Astrocyte (in vitro differentiated cells and primary cell): ENCODE measurements at regions not wholly inside any gene's neighbourhood (a gene's known extent, or its start where the extent isn't known, plus 50 kb on each side); places are given as distances from the start of the nearest gene placed in this dataset.

ENCODE experiments used
- DNase-seq: peaks from one replicate; pipeline ENCODE4 v3.0.0-alpha.2; 2010; ENCODE audit warnings: low read depth
- FAIRE-seq: peaks from 2 replicates; lab custom pipeline; 2011; peaks lifted over from hg19 to GRCh38; lab: Jason Lieb, UNC
- H2AFZ ChIP-seq: 2 replicates; pipeline ENCODE4 v1.6.0; 2012; ENCODE audit warnings: low read depth, low read length, inconsistent platforms
- H3K27ac ChIP-seq: 2 replicates; pipeline ENCODE4 v1.5.1; 2011; ENCODE audit warnings: low read depth, low read length, inconsistent platforms
- H3K27me3 ChIP-seq: 2 replicates; pipeline ENCODE4 v1.6.0; 2011; ENCODE audit warnings: low read length, inconsistent platforms; ENCODE audit not compliant: insufficient read depth
- H3K36me3 ChIP-seq: 2 replicates; pipeline ENCODE4 v1.5.1; 2011; ENCODE audit warnings: low read length, inconsistent platforms; ENCODE audit not compliant: insufficient read depth
- H3K4me1 ChIP-seq: 2 replicates; pipeline ENCODE4 v1.5.1; 2011; ENCODE audit warnings: low read length, inconsistent platforms; ENCODE audit not compliant: insufficient read depth
- H3K4me2 ChIP-seq: 2 replicates; pipeline ENCODE4 v1.6.0; 2012; ENCODE audit warnings: low read length, inconsistent platforms
- H3K4me3 ChIP-seq: 2 replicates; pipeline ENCODE4 v1.5.1; 2011; ENCODE audit warnings: low read depth, mild to moderate bottlenecking, low read length, inconsistent platforms; ENCODE audit not compliant: insufficient read depth
- H3K79me2 ChIP-seq: 2 replicates; pipeline ENCODE4 v1.6.0; 2012; ENCODE audit warnings: mild to moderate bottlenecking, low read length, inconsistent platforms; ENCODE audit not compliant: insufficient read depth
- H3K9ac ChIP-seq: 2 replicates; pipeline ENCODE4 v1.6.0; 2012; ENCODE audit warnings: mild to moderate bottlenecking, low read length, inconsistent platforms
- H3K9me3 ChIP-seq: 2 replicates; pipeline ENCODE4 v1.5.1; 2012; ENCODE audit warnings: low read depth, mild to moderate bottlenecking, low read length, inconsistent platforms; ENCODE audit not compliant: insufficient read depth
- H4K20me1 ChIP-seq: 2 replicates; pipeline ENCODE4 v1.6.0; 2012; ENCODE audit warnings: low read length, inconsistent platforms; ENCODE audit not compliant: insufficient read depth
- H3K27ac Mint-ChIP-seq: one replicate; pipeline ENCODE4 v1.8.0; 2021; ENCODE audit warnings: mild to moderate bottlenecking, mixed read lengths; ENCODE audit not compliant: unreplicated experiment
- H3K27me3 Mint-ChIP-seq: one replicate; pipeline ENCODE4 v1.8.0; 2021; ENCODE audit warnings: low read depth, mixed read lengths; ENCODE audit not compliant: unreplicated experiment
- H3K36me3 Mint-ChIP-seq: one replicate; pipeline ENCODE4 v1.8.0; 2021; ENCODE audit warnings: low read depth, mixed read lengths; ENCODE audit not compliant: unreplicated experiment
- H3K4me1 Mint-ChIP-seq: one replicate; pipeline ENCODE4 v1.8.0; 2021; ENCODE audit warnings: low read depth, mixed read lengths; ENCODE audit not compliant: unreplicated experiment
- H3K4me3 Mint-ChIP-seq: one replicate; pipeline ENCODE4 v1.8.0; 2021; ENCODE audit warnings: mild to moderate bottlenecking, moderate library complexity, mixed read lengths; ENCODE audit not compliant: unreplicated experiment
- H3K9me3 Mint-ChIP-seq: one replicate; pipeline ENCODE4 v1.8.0; 2021; ENCODE audit warnings: mild to moderate bottlenecking, mixed read lengths; ENCODE audit not compliant: unreplicated experiment
- CTCF ChIP-seq: IDR thresholded peaks from 2 replicates; pipeline ENCODE4 v1.5.1; 2011; ENCODE audit warnings: low read depth, mild to moderate bottlenecking, inconsistent platforms, low read length, moderate library complexity; ENCODE audit not compliant: insufficient read depth
- EZH2 ChIP-seq: IDR thresholded peaks from 2 replicates; pipeline ENCODE4 v1.6.1; 2012; ENCODE audit warnings: mild to moderate bottlenecking, low read length, inconsistent platforms; ENCODE audit not compliant: insufficient read depth

- H3K9me3 ChIP-seq, result no peaks in the 10 kb centered on the region
- TF ChIP-seq CTCF (no peak), EZH2 (no peak)
- no peaks in the 10 kb centered on the region for H4K20me1 ChIP-seq
- FAIRE-seq (no peak), DNase-seq (no peak)
- Mint-ChIP-seq H3K4me1 (peaks cover 5% of the 10 kb centered on the region), H3K36me3 (no peaks in the 10 kb centered on the region), H3K27me3 (peaks cover 15% of the 10 kb centered on the region), H3K9me3 (no peaks in the 10 kb centered on the region), H3K27ac (no peak overlapping the region), H3K4me3 (no peak overlapping the region)
- H3K79me2 ChIP-seq, result no peaks in the 10 kb centered on the region
- no peak overlapping the region for H3K4me2 ChIP-seq
- peaks cover 5% of the 10 kb centered on the region for H3K4me1 ChIP-seq
- no peak overlapping the region for H3K9ac ChIP-seq
- no peaks in the 10 kb centered on the region for H3K27me3 ChIP-seq
- H3K27ac ChIP-seq, result no peak overlapping the region
- H3K36me3 ChIP-seq, result no peaks in the 10 kb centered on the region
- no peak overlapping the region for H2AFZ ChIP-seq
- no peak overlapping the region for H3K4me3 ChIP-seq
Observed at GRCh38 chr14:66074537-66074936, 411.6 kb upstream of the CCDC196 start.

- DNase-seq (peak; percentile 12), FAIRE-seq (no peak)
- Mint-ChIP-seq H3K9me3 (no peaks in the 10 kb centered on the region), H3K36me3 (no peaks in the 10 kb centered on the region), H3K27me3 (peaks cover 18% of the 10 kb centered on the region), H3K4me3 (no peak overlapping the region), H3K27ac (no peak overlapping the region), H3K4me1 (no peaks in the 10 kb centered on the region)
- Histone ChIP-seq H3K4me3 (no peak overlapping the region), H3K9ac (no peak overlapping the region), H3K9me3 (no peaks in the 10 kb centered on the region), H4K20me1 (no peaks in the 10 kb centered on the region), H2AFZ (no peak overlapping the region), H3K4me2 (no peak overlapping the region), H3K27me3 (no peaks in the 10 kb centered on the region), H3K27ac (no peak overlapping the region), H3K79me2 (no peaks in the 10 kb centered on the region), H3K36me3 (no peaks in the 10 kb centered on the region), H3K4me1 (no peaks in the 10 kb centered on the region)
- no peak for TF ChIP-seq EZH2
- TF ChIP-seq CTCF, result no peak
Observed at GRCh38 chr14:66076176-66076575, 410.0 kb upstream of the CCDC196 start.

- Mint-ChIP-seq H3K4me1 (no peaks in the 10 kb centered on the region), H3K27ac (no peak overlapping the region), H3K36me3 (no peaks in the 10 kb centered on the region), H3K9me3 (peaks cover 1% of the 10 kb centered on the region), H3K27me3 (peaks cover 17% of the 10 kb centered on the region), H3K4me3 (no peak overlapping the region)
- Histone ChIP-seq H3K79me2 (no peaks in the 10 kb centered on the region), H3K9me3 (no peaks in the 10 kb centered on the region), H3K4me2 (no peak overlapping the region), H3K27me3 (no peaks in the 10 kb centered on the region), H4K20me1 (no peaks in the 10 kb centered on the region), H3K27ac (no peak overlapping the region), H2AFZ (no peak overlapping the region), H3K4me1 (no peaks in the 10 kb centered on the region), H3K36me3 (no peaks in the 10 kb centered on the region), H3K4me3 (no peak overlapping the region), H3K9ac (no peak overlapping the region)
- FAIRE-seq, result no peak
- no peak for DNase-seq
- TF ChIP-seq EZH2, result no peak
- TF ChIP-seq CTCF, result no peak
Observed at GRCh38 chr14:66078006-66078405, 408.2 kb upstream of the CCDC196 start.
